Heart left ventricle (tissue), 16 donors: ENCODE measurements at regions not wholly inside any gene's neighbourhood (a gene's known extent, or its start where the extent isn't known, plus 50 kb on each side); places are given as distances from the start of the nearest gene placed in this dataset.
"Not testable (repeated sequence)": the region's sequence is repeated elsewhere in the genome, so short reads cannot be mapped to it uniquely, and the experiment has no call there.

Experiments
- ATAC-seq, 4 donors: fragments of 200-7000 bp; cut with Tn5 transposase; one replicate each; pipeline ENCODE4 v1.9.1; 2020 to 2022; ENCODE audit warnings: moderate library complexity in 4 of 4, mild to moderate bottlenecking in 3 of 4, moderate number of reproducible peaks in 1 of 4
- DNase-seq, 5 donors: peaks; one replicate each; pipeline ENCODE4 v3.0.0-alpha.2; 2020
- H3K27ac ChIP-seq, 12 donors: fragments of 200-600 bp; sonication (generic) in 4 of 12; one replicate each; pipeline versions ENCODE4 v1.5.0 to v1.8.0; 2016 to 2022; ENCODE audit warnings: mild to moderate bottlenecking in 2 of 12
- H3K27me3 ChIP-seq, 9 donors: fragments of 200-600 bp; sonication (generic) in 2 of 9; one replicate each; pipeline versions ENCODE4 v1.5.1 to v1.8.0; 2016 to 2022; ENCODE audit warnings: mild to moderate bottlenecking in 3 of 9
- H3K36me3 ChIP-seq, 9 donors: fragments of 200-600 bp; sonication (generic) in 2 of 9; one replicate each; pipeline versions ENCODE4 v1.5.0 to v1.8.0; 2018 to 2022; ENCODE audit warnings: mild to moderate bottlenecking in 2 of 9
- H3K4me1 ChIP-seq, 12 donors: fragments of 200-600 bp; sonication (generic) in 4 of 12; one replicate each; pipeline versions ENCODE4 v1.5.0 to v1.8.0; 2016 to 2022; ENCODE audit warnings: mild to moderate bottlenecking in 3 of 12
- H3K4me3 ChIP-seq, 12 donors: fragments of 200-600 bp; sonication (generic) in 4 of 12; one replicate each; pipeline versions ENCODE4 v1.5.0 to v1.8.0; 2017 to 2022; ENCODE audit warnings: mild to moderate bottlenecking in 9 of 12, moderate library complexity in 4 of 12
- H3K9me3 ChIP-seq, 12 donors: fragments of 200-600 bp; sonication (generic) in 4 of 12; one replicate each; pipeline versions ENCODE4 v1.5.0 to v1.8.0; 2016 to 2022; ENCODE audit warnings: mild to moderate bottlenecking in 1 of 12
- WGBS, 4 donors: extraction: QIAGEN DNeasy Blood & Tissue Kit in 2 of 4; methylation state at CpG; one replicate each; pipeline versions ENCODE4 v1.1.5 to v1.1.7; 2013 to 2018; 5-methylcytosine and 5-hydroxymethylcytosine counted together
- intact Hi-C, 10 donors: fragments of 100-400 bp; cut with DNase I; formaldehyde crosslinking; loops; one replicate each; pipeline versions ENCODE4 v1.11.1 to v1.14.2; 2022
- microRNA-seq, 4 donors: library from miRNA; unstranded; fragments of <30 nt; microRNA quantifications; one replicate each; pipeline versions ENCODE4 to v1.2.0, GENCODE V29; 2017 to 2020
- donor health status: ischemic (EF 13 %, LVEDD 7.1; RV severe dilation, severe dysfunction).
- donor health status: healthy with polysubstance abuse.
- donor health status: DM: no; HTN: yes; CAD: no.
- donor health status: DM: no; HTN: no; CAD: no.
- donor health status: ischemic (EF 25% LVEDD 6.9; RV normal size, moderate dysfunction).
- donor health status: ischemic (EF 25% LVEDD 5.7; RV mildly dilated, moderate dysfunction).
- donor health status: healthy.
- donor health status: DM: yes; HTN: yes; CAD: no.
- donor health status: ischemic (EF 35%, LVEDD 5.7; RV mildly dilated, moderate dysfunction).
- donor health status: nonischemic (EF 11% LVEDD 7.7; RV severe dilation, severe dysfunction).
- donor health status: DM: yes; HTN: yes; CAD: no.
- donor health status: PGD.
- donor health status: ischemic (EF 29% LVEDD 5.4; RV normal size, mild dysfunction).
- donor health status: nonischemic (EF 23%, LVEDD 6.1; RV moderate dilation, normal function).

DNA sequence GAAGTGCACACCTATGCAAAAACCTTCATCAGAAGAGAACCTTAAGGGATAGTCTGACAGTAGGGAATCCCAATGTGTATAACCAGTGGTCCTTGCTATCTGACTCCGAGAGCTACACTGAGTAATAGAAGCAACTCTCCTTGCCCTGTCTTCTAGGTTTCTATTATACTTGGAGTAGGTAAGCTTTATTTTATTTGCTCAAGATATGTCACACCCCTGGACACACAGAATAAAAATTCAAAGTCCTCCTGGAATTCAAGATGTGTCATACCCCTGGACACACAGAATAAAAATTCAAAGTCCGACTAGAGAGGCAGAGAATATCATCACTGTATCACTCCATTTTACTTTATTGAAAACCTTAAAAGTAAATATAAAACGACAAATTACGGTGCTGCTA is 69.5 kb upstream of the NBPF11 start:
- H3K27ac ChIP-seq, ATAC-seq, H3K36me3 ChIP-seq, intact Hi-C loops, H3K4me3 ChIP-seq, H3K4me1 ChIP-seq, DNase-seq, H3K27me3 ChIP-seq, H3K9me3 ChIP-seq: not testable (repeated sequence)
- no CpG with 5 or more reads among the region's 4 CpGs for WGBS, 4 donors

DNA sequence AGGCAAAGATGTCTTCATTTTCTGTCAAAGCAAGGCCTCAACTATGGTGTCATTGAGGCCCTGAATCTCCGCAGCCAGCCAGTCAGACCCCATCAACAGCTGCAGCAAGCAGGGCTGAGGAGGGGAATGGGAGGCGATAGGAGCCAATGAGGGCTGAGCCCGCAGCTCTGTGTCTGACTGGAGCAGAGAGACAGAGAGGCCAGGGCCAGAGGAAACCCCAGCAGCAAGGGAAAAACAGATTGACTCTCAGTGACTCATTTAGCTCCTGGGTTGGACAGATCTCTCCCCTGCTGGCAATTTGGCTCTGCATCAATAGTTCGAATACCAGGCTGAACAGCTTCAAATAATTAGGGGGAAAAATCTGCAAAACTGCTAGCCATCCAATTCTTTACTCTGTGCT is 67.1 kb upstream of the NBPF11 start:
- intact Hi-C loops, DNase-seq, H3K27ac ChIP-seq, H3K27me3 ChIP-seq, H3K36me3 ChIP-seq, H3K4me3 ChIP-seq, H3K9me3 ChIP-seq, H3K4me1 ChIP-seq: not testable (repeated sequence)
- WGBS, 4 donors = no CpG with 5 or more reads among the region's 4 CpGs
- peak in 2 of 4 donors; percentile 49 to 58 for ATAC-seq

DNA sequence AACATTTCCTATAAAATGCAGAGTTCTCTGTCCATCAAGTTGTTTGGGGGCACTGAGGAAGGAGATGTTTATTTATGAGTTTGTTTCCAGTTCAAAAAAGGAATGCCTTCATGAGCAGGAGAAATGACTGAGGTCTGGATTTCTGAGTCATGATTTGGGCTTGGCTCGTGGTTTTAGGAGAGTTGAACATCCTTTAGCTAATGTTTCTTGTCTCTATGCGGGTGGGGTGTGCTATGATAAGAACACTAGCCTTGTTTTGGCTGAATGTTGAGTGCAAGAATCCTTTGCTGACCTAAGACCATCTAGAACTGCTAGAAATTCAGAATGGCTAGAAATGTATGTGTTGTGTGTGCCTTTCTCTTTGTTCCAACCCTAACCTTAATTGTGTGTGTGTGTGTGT is 59.1 kb upstream of the NBPF11 start:
- WGBS, 4 donors = no CpG with 5 or more reads among the region's 2 CpGs
- H3K27ac ChIP-seq, H3K36me3 ChIP-seq, H3K9me3 ChIP-seq, H3K4me1 ChIP-seq, H3K4me3 ChIP-seq, DNase-seq, intact Hi-C loops, H3K27me3 ChIP-seq: not testable (repeated sequence)
- peak in 1 of 4 donors; percentile 56 for ATAC-seq

DNA sequence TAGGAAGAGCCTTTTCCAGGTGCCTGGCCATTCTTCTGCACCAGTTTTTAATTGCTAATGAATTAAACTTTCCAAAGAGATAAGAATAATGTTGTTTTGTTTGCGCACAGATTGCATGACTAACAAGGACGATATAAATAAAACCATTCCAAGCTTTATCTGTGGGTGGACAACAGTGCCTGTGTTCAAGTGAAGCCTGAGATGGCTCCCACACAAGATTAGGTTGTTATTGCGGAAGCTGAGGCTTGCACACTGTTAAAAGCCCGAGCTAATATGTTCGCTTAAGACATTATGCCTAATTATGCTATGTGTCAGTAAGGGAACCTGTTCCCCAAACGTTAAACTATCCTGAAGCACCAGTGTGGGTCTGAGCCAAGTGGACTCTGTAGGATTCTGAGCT is 58.5 kb upstream of the NBPF11 start:
- H3K4me1 ChIP-seq, H3K27me3 ChIP-seq, H3K27ac ChIP-seq, DNase-seq, H3K9me3 ChIP-seq, H3K4me3 ChIP-seq, H3K36me3 ChIP-seq, intact Hi-C loops: not testable (repeated sequence)
- WGBS, 4 donors = no CpG with 5 or more reads among the region's 6 CpGs
- peak in 3 of 4 donors; percentile 24 to 63 (median 39) for ATAC-seq

DNA sequence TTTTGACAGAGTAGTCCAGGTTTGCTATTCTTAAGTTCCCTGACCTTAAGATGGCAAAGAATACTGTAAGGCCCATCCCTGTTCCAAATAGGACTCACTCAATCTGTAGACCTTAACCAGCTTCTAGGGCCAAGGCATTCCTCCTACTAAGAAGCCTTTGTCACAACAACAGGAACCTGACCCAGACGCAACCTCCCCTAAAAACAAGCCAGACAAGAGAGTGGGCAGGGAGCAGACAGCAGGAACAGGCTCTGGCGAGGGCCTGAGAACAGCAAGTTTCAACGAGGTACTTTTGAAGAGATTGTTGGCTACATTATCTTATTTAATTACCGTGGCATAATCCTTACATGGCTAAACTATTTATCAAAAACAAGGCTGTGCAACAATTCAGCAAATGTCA is 58.1 kb upstream of the NBPF11 start:
- DNase-seq, intact Hi-C loops, H3K9me3 ChIP-seq, H3K27me3 ChIP-seq, H3K4me1 ChIP-seq, H3K36me3 ChIP-seq, H3K4me3 ChIP-seq, H3K27ac ChIP-seq: not testable (repeated sequence)
- WGBS, 4 donors = no CpG with 5 or more reads among the region's 4 CpGs
- peak; percentile 16 to 59 (median 36) for ATAC-seq

DNA sequence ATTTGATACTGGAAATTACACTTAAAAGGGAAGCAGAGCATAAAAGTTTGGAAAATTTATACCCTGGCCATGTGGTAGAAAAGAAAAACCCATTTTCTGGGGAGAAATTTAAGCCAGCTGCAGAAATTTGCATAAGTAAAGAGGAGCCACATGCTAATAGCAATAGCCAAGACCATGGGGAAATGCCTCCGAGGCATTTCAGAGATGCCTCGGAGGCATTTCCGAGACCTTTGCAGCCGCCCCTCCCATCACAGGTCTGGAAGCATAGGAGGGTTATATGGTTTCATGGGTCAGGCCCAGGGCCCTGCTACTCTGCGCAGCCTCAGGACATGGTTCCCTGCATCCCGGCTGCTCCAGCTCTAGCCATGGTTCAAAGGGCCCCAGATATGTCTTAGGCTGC is 49.9 kb upstream of the NBPF11 start:
- H3K36me3 ChIP-seq, H3K27me3 ChIP-seq, intact Hi-C loops, DNase-seq, ATAC-seq, H3K9me3 ChIP-seq, H3K4me3 ChIP-seq, H3K27ac ChIP-seq, H3K4me1 ChIP-seq: not testable (repeated sequence)
- WGBS, 4 donors = no CpG with 5 or more reads among the region's 6 CpGs

Small RNA genes lying in the stretch of these regions (microRNA-seq; reads per million reads assigned to microRNA genes)
- gene MIR5087 = 0 reads per million in 4 donors
- gene MIR6077 = 0 reads per million in 4 donors
